Left lung (tissue), 4 donors: ENCODE measurements at regions not wholly inside any gene's neighbourhood (a gene's known extent, or its start where the extent isn't known, plus 50 kb on each side); places are given as distances from the start of the nearest gene placed in this dataset.
A peak's percentile ranks its signal among the peaks of the same experiment; 100 is the strongest.

Experiments
- ATAC-seq: fragments of 200-7000 bp; cut with Tn5 transposase; one replicate; pipeline ENCODE4 v1.9.1; 2020; ENCODE audit warnings: moderate library complexity
- DNase-seq, 4 donors: peaks; one replicate each; pipeline ENCODE4 v3.0.0-alpha.2; 2013 to 2020
- H3K27ac ChIP-seq, 2 donors: fragments of 200-600 bp; sonication (generic) in 1 of 2; one replicate each; pipeline versions ENCODE4 v1.5.0 to v1.8.0; 2020 to 2021
- H3K27me3 ChIP-seq, 2 donors: fragments of 200-600 bp; sonication (generic) in 1 of 2; one replicate each; pipeline versions ENCODE4 v1.5.0 to v1.8.0; 2020 to 2021
- H3K36me3 ChIP-seq, 2 donors: fragments of 200-600 bp; sonication (generic) in 1 of 2; one replicate each; pipeline versions ENCODE4 v1.5.0 to v1.8.0; 2020 to 2021
- H3K4me1 ChIP-seq, 2 donors: fragments of 200-600 bp; one replicate each; pipeline ENCODE4 v1.8.0; 2021
- H3K4me3 ChIP-seq, 2 donors: fragments of 200-600 bp; sonication (generic) in 1 of 2; one replicate each; pipeline versions ENCODE4 v1.5.0 to v1.8.0; 2020 to 2021; ENCODE audit warnings: mild to moderate bottlenecking in 1 of 2
- H3K9me3 ChIP-seq, 2 donors: fragments of 200-600 bp; sonication (generic) in 1 of 2; one replicate each; pipeline versions ENCODE4 v1.5.0 to v1.8.0; 2020 to 2021
- intact Hi-C, 2 donors: fragments of 100-400 bp; cut with DNase I; formaldehyde crosslinking; loops; one replicate each; pipeline versions ENCODE4 v1.11.2 to v1.14.2; 2022
- TF ChIP-seq, protein P1 (sequence below), 2 donors: fragments of 200-600 bp; sonication (generic) in 1 of 2; IDR thresholded peaks; one replicate each; pipeline versions ENCODE4 v1.5.0 to v1.8.0; 2021; ENCODE audit warnings: antibody characterized with exemption in 2 of 2
- donor health status: DM: no; HTN: yes; CAD: no.
- donor health status: DM: no; HTN: no; CAD: no.

DNA sequence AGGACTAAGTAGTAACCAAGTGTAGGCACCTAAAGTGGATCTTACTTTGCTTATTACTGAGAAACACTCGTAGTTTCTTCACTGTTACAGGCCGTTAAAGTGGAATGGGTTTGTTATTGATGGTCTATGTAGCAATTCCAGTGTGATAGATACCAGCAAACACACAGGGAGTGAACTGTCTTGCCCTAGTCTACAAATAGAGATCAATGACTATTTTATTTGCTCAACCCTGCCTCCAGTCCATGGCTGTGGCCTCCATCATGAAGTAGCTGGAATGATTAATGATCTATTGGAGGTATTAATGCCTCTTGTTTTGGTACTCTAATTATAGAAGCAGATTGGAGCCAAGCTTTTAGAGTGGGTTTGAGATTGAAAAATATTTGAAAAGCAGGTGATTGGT, 362.7 kb upstream of the AZI2 start:
- Histone ChIP-seq H3K9me3 (no peaks in the 10 kb centered on the region), H3K4me3 (no peak overlapping the region), H3K4me1 (no peaks in the 10 kb centered on the region), H3K36me3 (no peaks in the 10 kb centered on the region), H3K27me3 (no peaks in the 10 kb centered on the region), H3K27ac (no peak overlapping the region)
- DNase-seq = no peak
- intact Hi-C loops = no loop called here
- TF ChIP-seq, protein P1, sequence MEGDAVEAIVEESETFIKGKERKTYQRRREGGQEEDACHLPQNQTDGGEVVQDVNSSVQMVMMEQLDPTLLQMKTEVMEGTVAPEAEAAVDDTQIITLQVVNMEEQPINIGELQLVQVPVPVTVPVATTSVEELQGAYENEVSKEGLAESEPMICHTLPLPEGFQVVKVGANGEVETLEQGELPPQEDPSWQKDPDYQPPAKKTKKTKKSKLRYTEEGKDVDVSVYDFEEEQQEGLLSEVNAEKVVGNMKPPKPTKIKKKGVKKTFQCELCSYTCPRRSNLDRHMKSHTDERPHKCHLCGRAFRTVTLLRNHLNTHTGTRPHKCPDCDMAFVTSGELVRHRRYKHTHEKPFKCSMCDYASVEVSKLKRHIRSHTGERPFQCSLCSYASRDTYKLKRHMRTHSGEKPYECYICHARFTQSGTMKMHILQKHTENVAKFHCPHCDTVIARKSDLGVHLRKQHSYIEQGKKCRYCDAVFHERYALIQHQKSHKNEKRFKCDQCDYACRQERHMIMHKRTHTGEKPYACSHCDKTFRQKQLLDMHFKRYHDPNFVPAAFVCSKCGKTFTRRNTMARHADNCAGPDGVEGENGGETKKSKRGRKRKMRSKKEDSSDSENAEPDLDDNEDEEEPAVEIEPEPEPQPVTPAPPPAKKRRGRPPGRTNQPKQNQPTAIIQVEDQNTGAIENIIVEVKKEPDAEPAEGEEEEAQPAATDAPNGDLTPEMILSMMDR (IDR thresholded peaks at IDR 0.05) = no peak
- no peak for ATAC-seq

DNA sequence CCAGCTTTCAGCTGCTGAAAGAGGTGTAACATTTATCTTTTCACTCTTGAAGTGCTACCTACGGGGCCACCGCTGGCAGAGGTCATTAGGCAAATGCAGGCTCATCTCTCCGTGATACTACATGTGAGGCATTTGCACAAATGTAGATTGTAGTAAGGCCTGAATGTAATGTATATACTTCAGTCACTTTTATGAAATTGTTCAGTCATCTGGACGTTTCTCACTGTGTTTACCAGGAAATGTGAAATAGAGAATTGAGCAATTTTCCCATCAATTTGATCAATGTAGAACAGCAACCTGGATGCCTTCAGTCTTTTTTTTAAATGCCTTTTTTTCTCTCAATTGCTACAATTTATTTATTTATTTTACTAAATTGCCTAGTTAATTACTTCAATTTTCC, 368.3 kb upstream of the AZI2 start:
- Histone ChIP-seq H3K4me3 (no peak overlapping the region), H3K9me3 (no peaks in the 10 kb centered on the region), H3K36me3 (no peaks in the 10 kb centered on the region), H3K27me3 (no peaks in the 10 kb centered on the region), H3K4me1 (no peaks in the 10 kb centered on the region), H3K27ac (no peak overlapping the region)
- intact Hi-C loops = no loop called here
- no peak for ATAC-seq
- no peak for DNase-seq
- TF ChIP-seq, protein P1 (IDR thresholded peaks at IDR 0.05) = no peak

DNA sequence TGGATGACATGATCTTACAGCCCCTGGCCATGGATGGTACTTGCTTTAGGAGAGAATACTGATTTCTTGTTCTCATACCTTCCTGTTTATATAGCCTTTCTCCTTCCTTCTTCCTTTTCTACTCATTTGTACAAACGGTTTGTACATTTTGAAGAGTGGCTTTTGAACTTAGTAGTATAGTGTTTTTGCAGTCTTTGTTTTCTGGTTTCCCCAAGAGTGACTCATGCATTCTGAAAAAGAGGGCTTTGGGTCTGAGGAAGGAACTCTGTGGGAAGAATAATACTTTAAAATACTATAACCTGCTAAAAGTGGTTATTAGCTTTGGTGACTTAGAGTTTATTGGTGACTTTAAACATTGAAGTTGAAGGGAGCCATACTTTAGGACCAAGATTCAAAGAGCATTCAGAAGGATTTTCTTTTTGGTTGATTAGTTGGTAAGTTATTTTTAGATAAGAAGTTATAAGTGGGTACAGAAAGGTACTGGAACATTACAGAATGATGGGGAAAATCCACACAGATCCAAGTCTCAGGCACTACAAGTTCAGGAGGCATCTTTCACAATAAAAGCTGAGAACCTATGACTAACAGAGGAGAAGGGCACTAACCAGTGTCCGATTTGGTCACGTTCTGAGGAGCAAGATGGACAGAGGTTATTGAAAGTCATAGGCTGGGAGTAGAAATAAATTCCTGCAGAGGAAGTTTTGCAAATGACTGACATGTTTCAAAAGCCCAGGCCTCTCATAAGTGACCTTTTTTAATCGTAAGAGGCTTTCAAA, 369.6 kb upstream of the AZI2 start:
- Histone ChIP-seq H3K27ac (no peak overlapping the region), H3K9me3 (no peaks in the 10 kb centered on the region), H3K27me3 (no peaks in the 10 kb centered on the region), H3K4me1 (no peaks in the 10 kb centered on the region), H3K4me3 (no peak overlapping the region), H3K36me3 (no peaks in the 10 kb centered on the region)
- peak; percentile 83 for ATAC-seq
- DNase-seq = no peak
- TF ChIP-seq, protein P1 (IDR thresholded peaks at IDR 0.05) = no peak
- intact Hi-C loops = no loop called here

DNA sequence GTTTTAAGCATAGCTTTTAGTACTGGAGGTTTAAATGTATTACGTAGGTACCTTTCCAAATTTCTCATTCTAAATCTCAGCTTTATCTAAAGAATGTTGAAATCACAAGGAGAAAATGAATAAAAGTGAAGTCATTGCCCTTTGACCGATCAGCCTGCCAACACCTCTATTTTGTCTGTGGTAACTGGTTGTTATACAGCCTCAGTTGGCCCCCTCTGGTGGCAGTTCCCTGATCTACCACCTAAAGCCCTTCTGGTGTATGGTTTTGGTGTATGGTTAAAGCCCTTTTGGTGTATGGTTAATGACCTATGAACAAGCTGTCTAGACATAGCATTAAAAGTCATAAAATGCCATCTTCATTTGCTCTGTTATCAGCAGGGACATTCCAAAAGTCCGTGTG, 378.2 kb upstream of the AZI2 start:
- TF ChIP-seq, protein P1 (IDR thresholded peaks at IDR 0.05) = peak; percentile 43 to 51
- ATAC-seq (peak; percentile 95), DNase-seq (peak in 2 of 4 donors; percentile 19 to 38)
- H3K27me3 ChIP-seq = no peaks in the 10 kb centered on the region
- intact Hi-C loops = no loop called here
- H3K9me3 ChIP-seq = peaks cover 0 to 7% of the 10 kb centered on the region in 2 donors
- H3K4me1 ChIP-seq = no peaks in the 10 kb centered on the region
- no peak overlapping the region for H3K27ac ChIP-seq
- no peaks in the 10 kb centered on the region for H3K36me3 ChIP-seq
- no peak overlapping the region for H3K4me3 ChIP-seq

DNA sequence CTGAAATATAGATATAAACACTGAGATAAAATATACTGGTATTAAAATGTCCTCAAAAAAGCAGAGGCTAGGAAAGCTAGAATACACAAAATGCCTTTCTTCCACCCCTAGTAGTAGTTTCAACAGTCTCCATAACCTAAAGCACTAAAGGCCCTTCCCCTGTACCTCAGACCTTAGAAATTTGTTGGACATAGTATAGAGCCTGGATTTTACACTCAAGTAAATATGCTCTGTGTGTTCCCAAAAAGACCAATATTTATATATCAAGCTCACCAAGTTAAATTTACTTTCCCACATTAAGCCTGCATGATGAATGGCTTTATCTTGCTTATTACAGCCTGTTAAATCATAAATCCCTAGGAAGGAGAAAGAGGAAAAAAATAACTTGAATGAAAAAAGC, 378.7 kb upstream of the AZI2 start:
- Histone ChIP-seq H3K36me3 (no peaks in the 10 kb centered on the region), H3K4me3 (no peak overlapping the region), H3K27me3 (no peaks in the 10 kb centered on the region), H3K9me3 (peaks cover 0 to 7% of the 10 kb centered on the region in 2 donors), H3K4me1 (no peaks in the 10 kb centered on the region), H3K27ac (no peak overlapping the region)
- TF ChIP-seq, protein P1 (IDR thresholded peaks at IDR 0.05) = no peak
- DNase-seq = no peak
- intact Hi-C loops = no loop called here
- ATAC-seq = no peak
